Stimulated activated CD4-positive, alpha-beta T cell treated with anti-CD3 and anti-CD28 coated beads, Interleukin-15, amount 100 ng/mL, for 24 hours (primary cell): ENCODE measurements at regions not wholly inside any gene's neighbourhood (a gene's known extent, or its start where the extent isn't known, plus 50 kb on each side); places are given as distances from the start of the nearest gene placed in this dataset.

Experiments
- DNase-seq: peaks from one replicate; pipeline ENCODE4 v3.0.0-alpha.2; 2020

DNA sequence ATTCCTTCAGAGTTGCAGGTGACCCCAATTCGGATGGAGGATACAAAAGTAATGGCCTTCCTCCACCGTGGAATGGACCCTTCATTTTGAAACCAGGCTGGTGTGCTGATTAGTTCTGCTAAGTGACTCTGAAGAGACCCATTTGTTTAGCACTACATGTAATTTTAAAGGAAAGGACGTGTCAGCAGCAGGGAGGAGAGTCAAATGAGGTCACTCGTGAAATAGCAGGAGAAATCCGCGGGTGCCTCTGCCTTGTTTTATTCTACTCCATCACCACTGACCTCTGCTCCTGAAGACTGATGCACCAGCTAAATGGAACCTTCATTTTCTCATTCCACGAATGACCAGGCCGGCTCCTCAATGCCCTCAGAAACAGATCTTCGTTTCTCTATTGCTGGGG is 589.2 kb downstream of the CDH11 start:
- no peak for DNase-seq

DNA sequence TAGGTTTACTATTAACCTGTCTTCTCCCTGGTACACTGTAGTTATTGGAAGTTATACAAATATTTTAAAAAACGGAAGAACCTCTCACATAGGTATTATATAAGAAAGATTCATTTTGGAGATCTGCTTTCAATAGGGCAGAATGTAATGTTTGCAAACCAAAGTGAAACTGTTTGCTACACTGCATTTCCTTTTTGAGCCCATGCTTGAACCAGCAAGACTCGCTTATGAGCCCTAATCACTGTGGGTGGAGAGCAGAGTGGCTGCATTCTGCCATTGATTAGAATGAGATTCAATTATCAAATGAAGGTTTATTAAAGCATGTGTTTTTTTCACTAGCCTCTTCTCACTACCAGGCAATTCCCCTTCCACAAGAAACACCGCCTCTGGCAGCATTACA is 589.7 kb downstream of the CDH11 start:
- DNase-seq = no peak

DNA sequence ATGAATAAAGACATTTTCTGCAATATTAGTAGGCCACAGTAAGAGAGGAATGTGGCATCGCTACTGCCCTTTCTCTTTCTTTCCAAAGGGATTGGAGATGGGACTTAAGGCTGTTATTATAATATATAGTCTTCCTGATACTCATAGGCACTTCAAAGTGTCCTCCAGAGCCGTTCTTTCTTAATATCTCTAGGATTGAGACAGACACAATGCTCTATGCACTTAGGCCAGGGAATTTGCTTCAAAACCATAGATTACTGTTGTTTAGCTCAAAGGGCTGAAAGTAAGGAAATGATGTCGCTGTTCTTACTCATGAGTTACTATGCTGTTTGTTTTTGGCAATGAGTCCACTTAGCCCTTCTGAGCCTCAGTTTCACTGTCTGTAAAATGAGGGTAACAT is 590.5 kb downstream of the CDH11 start:
- DNase-seq = no peak

DNA sequence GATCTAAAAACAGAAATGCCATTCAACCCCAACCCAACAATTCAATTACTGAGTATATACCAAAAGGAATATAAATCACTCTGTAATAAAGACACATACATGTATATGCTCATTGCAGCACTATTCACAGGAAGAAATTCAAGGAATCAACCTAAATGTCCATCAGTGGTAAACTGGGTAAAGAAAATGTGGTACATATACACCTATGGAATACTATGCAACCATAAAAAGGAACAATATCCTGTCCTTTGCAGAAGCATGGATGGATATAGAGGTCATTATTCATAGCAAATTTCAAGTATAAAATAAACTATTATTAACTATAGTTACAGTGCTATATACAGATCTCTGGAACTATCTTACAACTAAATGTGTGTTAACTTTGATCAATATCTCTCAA is 599.3 kb downstream of the CDH11 start:
- DNase-seq = no peak

DNA sequence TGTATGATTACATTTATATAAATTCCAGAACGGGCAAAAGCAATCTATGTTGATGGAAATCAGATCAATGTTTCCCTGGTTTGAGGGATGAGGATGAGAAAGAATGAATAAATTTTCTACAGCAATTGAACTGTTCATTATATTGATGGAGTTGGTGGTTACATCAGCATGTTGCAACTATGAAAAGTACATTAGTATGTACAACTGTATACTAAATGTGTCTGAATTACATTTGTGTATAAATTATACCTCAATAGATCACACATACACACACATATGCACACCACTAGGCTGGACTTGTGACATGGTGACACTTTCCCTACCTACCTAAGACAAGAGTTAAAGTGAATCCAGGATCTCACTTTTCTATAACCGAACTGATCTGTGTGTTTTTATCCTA is 608.0 kb downstream of the CDH11 start:
- DNase-seq = no peak

DNA sequence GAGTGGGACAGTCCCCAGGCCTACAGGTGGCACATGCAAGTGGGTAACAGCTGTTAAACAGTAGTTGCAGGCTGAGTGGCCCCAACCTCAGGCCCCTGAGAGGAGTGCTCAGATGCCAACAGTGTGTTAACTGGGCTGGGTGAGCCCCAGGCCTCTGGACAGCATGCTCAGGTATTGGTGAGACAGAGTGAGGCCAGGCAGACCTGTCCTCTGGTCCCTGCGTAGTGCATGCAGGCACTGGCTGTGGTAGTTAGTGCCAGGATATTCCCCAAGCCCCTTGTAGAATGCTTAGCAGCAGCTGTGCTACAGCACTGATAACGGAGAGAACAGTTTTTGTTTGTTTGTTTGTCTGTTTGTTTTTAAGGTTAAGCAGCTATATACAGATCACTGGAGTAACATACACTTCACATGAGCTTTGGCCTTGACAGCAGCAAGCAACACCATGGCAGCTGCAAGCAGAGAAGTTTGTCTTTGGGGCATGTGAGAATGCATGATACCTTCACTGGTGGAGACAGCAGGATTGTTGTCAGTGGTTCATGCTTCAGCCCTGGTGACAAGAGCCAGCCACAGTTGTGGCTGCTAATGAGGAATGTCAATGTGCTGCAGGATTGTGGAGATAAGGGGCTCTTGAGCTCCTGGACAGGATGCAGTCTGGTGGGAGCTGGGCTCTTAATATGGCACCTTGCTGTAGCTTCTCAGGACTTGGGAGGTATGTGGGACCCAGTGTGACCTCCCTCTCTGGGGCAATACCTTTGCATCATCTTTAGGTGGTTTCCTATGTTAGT is 614.4 kb downstream of the CDH11 start:
- no peak for DNase-seq

DNA sequence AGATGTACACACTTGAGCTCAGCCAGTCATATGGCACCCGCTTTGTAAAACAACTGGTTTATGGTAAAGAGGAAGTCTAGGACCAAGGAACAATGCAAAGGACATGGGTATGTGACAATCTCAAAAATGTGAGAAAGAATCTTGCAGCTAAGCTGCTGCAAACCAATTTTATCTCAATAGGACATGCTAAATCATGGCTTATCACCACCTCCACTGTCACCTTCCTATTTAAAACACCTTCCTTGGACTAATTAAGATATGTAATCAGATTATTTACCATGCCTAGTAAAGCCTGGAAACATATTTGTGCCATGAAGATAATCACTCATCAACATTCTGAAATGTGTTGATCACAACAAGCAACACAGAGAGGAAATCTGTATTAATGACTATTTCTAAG is 622.7 kb downstream of the CDH11 start:
- DNase-seq = no peak

DNA sequence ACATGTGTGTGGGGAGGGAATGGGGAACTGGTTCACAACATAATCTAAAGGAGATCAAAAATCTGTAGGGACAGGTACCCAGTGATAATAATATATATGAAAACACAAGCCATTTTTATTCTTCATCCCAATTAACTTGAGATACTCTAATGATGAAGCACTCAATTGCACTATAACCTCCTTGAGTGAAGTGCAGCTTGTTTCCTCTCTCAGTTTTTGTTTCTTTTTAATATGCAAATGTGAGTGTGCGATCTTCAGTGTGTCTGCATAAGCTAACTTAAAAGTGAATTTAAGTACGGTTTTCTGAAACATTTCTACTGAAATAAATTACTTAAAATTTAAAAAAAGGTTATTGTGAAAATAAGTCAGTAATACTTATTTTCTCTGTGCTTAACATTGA is 623.5 kb downstream of the CDH11 start:
- DNase-seq = no peak

DNA sequence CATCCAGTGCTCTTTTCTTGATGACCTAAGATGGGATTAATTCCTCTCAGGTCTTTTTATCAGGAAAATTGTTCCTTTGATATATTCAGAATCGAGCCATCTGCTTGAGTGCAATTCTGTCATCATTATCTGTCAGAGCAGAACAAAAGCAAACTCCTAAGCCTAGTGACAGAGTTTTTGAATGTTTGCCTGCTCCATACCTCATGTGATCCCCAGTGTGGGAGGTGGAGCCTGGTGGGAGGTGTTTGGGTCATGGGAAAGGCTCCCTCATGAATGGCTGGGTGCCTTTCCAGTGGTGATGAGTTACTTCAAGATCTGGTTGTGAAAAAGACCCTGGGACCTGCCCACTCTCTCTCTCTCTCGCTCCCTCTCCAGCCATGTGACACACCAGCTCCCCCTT is 628.2 kb downstream of the CDH11 start:
- no peak for DNase-seq

DNA sequence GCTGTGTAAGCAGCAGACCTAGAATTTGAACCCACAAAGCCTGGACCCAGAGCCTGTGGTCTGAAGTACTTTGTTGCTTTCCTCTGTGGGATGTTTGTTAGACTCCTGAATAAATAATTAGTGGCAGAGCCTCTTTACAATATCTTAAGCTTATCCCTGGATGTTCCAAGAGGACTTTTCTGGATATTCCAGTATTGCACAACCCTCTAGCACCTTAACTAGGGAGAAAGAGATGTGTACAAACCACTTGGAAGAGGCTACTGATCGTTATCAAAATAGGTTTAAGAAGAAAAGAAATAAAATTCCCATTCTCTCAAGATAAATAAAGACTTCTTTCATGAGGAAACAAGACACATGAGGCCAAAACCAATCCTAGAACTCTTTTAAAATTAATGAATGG is 632.4 kb downstream of the CDH11 start:
- DNase-seq = no peak

DNA sequence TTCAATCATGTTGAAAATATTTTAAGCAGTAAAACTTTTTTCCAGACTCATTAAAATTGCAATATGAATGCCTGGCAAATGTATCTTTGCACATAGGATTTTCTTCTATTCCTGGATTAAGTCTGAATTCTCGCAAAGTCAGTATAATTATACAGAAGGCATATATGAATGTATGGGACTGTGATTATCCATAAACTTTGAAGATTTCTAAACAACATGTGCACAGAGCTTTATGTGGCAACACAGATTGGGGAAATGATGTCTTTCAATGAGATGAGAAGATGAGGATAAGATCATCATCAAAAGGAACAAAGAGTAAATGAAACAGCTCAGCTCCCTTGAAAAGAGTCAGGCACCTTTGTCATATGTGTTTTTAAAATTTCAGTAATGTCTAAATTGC is 635.3 kb downstream of the CDH11 start:
- no peak for DNase-seq

DNA sequence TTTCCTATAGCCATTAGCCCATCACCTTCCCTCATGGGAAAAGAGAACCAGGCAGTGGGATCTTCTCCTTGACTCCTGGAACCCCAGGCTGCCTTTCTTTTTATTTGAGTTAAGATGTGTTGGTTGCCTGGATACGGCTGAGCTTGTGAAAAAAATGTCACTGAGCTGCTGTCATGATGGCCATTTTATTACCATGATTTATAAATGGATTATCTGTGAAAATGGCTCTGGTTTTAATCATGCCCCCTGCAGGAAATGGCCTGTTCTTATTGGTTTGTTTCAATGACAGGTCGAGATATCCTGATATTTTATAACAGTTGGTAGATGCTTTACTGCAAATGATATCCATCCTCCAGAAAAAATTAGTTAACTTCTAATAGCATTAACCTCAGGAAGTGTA is 640.4 kb downstream of the CDH11 start:
- no peak for DNase-seq

DNA sequence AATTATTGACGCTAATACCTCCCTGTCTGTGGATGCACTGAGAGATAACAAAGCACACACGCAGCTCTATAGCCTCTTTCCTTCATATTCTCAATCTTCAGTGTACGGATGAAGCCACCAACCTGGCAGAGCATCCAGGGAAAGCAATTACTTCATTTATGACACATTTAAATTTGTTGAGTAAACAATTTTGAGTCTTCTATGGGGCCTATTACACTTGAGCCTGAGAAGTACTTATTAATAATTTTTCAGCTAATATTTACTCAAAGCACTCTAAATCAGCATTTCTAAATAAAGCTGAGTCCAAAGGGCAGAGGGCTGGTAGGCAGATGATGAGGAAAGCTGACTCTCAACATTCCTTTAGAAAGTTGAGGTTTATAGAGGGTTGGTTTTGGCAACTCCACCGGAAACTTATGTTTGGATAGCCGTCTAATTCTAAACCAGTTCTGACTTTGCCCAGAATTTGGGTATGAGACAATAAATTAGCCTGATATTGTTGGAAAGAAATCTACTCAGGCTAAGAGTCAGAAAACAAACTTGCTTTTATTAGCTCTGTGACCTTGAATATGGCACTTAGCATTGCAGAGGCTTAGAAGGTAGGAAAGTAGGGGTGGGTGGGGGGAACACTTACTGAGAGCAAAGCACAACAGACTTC is 643.5 kb downstream of the CDH11 start:
- DNase-seq = no peak

DNA sequence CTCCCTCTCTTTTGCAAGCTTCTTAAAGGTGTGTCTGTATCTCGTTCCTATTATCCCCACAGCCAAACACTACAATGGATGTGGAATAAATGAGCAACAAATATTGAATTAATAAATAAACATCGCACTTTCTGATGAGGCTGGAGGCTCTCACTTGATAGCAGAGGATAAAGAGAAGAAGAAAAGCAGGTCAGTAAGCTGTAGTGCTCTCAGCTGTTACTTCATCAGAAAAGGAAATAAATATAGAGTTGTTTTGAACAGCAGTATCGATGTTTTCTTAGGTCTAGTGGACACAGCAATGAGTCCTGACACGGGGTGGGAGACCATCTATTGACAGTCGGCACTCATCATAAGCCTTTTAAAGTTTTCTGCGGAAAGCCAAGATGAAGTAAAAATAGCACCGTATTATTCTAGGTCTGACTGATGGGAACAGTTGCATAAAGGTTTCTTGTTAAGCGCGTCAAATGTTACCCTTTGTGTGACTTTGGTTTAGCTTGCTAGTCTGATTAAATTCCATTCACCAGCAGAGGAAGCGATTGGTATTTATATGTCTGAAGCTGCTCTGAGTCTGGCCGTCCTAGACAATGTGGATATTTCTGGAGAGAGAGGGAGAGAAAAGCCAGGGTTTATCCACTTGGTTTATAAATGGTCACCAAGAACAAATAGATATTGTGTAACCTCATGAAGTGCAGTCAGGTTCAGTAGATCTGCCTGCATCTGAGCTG is 646.1 kb downstream of the CDH11 start:
- no peak for DNase-seq

DNA sequence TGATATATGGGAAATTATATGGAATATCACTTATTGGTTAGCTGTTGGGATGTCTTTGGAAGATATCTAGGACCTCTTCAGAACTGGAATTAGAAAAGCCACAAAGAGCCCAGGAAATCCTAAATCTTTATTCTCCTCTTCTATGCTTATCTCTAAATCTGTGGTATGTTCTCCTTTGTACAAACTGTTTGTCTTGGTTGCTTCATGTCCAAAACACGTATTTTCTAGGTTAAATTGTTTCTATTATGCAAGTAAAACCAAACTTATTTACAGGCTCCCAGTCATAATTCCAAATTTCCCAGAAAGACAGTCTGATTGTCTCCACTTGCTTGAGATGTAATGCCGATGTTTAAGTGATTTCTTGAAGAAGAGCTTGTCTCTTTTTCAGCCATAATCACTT is 650.9 kb downstream of the CDH11 start:
- DNase-seq = no peak

DNA sequence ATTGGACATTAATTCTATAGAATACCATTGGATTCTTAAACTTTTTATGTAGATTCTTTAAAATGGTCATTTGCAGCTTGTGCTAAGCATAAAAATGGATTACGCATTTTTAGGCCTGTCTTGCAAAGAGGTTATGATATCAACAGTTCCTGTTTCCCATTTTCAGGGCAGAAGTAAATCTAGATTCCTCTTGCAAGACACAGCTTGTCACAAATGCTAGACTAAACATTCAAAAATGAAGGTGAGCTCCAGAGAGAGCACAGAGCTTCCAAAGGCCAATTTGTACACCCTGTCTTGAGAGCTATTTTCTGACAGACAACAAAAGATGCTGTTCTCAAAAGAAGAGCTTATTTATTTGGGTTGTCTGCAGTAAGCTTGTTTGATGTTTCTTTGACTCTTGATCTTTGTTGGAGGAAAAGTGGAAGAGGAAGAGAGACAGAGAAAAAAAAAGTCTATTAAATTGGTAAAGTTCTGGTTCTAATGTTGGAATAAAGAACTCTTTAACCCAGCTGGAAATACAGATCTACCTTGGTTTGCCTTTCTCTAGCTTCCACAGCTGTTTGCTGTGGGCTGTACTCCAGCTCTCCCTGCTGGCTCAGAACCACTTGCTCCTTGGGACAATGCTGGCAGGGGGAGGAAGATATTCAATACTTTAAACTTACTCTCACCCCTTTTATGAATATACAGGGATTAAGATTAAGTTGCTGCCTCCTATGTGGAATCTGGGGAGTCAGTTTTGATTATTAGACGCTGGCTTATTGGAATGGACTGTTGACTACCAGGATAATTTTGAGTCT is 651.8 kb downstream of the CDH11 start:
- no peak for DNase-seq

DNA sequence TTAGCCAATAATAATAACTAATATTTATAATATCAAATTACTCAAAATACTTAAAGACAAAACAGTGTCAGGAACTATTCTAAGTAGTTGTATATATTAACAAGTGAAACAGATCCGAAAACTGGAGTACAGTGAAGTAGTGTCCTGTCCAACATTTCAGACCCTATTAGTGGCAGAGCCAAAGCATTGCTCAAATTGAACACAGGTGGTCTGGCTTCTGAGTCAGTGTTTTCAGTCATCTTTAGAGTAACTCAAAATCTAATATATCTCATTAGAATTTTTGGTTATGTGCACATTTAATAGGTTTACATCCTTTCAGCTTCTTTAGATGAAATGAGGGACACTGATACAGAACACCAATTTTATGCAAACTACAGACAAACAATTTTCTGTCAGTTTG is 652.5 kb downstream of the CDH11 start:
- DNase-seq = no peak

DNA sequence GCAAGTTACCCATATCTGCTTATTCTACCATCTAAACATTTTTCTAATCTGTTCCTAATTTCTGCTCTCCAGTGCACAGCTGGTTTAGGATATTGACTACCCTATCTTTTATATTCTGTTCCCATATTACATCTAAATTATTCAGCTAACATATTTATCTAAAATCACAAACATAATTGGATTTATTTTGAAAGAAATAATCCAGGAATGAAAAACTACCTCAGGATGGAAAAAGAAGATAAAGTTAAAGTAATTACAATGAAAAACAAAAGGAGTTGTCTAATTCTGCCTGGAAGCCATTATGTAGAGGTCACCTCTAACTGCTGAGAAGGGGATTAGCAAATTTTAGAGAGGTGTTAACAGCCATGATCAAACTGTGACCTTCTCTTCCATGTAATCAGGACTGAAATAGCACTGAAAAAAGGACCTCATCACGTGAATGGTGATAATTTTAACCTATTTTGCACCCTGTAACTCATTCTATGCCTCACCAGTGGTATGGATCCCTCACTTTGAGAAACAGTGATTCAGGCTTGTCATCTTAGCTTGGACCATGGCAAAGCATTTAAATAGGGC is 653.3 kb downstream of the CDH11 start:
- DNase-seq = no peak

DNA sequence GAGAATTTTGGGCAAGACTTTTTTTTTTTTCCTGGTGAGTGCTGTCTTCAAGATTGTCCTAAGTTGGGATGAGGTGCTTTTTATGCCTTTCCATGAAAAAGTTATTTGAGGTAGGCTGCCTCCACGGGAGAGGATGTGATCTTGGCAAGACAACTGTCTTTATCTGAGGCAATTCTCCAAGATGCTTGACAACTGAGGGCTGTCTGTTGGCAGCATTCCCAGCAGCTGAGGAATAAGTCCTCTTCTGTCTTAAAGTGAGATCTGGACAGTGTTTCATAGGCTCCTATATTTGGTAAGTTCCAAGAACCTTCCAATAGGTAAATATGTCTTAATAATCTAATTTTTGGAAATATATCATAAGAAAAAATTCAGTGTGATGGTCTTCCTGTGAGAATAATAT is 662.0 kb downstream of the CDH11 start:
- DNase-seq = no peak

DNA sequence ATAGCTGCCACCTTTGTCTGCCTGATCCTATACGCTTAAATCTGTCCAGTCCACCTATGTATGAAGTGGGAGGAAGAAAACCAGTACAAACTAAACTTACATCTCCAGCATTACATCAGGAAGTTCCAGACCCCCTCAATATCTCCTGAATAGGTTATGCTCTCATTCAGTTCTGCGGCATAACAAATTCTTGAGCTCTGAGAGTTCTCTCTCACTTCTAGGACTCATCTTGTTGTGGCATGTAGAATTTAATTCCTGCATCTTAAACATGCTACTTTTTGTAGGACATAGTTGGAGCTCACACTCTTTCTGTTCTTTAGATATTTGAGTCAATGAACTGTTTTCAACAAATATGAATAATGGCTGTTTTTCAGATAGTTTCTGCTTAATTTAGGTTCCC is 662.5 kb downstream of the CDH11 start:
- no peak for DNase-seq

DNA sequence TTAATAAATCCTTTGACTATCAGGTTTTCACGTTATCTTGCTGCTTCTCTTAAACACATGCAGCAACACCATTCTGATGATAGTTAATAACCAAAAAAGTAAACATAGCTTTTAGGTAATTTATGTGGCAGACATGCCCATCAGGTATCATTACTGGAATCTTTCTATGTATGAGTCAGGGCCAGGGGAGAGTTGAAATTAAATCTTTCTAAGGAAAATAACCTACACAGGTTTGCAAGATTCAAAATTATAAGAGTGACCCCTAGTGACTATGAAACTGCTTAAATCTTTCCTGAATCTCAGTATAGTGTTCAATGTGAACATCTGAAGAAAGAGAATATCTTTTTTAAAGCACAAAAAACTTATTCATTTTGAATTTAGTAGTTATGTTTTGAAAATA is 666.6 kb downstream of the CDH11 start:
- DNase-seq = no peak

DNA sequence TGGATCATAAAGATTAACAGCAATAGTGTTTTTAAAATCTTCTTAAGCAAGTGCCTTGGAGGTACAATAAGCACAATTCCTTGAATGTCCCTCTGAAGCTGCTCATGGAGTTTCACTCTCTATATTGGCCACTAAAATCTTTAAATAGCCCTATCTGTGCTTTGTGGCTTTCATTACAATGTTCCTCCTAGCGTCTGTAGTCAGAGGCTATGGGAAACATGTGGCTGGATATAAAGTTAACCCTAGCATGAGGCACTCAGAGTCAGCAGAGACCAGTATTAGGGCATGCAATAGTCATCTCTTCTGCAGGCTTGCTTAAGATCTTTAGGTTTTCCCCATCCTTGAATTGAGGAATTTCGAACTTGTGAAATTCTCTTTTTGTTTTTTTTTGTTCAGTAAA is 668.2 kb downstream of the CDH11 start:
- no peak for DNase-seq

DNA sequence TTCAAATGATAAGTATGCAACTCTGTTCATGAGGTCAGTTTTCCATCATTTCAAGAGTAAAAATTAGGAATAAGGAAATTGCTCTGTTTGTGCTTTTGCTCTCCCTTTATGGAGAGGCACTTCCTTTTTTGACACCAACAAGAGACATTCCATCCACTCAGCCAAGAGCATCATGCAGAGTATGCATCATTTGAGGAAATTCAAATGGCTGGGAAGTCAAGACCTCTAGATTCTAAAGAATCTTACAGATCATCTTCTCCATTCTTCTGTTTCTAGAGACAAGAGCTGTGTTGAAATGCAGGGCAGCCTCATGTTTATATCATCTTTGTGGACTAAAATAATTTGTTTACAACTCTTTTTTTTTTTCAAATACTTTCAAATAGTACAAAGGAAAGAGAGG is 669.4 kb downstream of the CDH11 start:
- DNase-seq = no peak
